Esophagus muscularis mucosa (tissue), 4 donors: ENCODE measurements at regions not wholly inside any gene's neighbourhood (a gene's known extent, or its start where the extent isn't known, plus 50 kb on each side); places are given as distances from the start of the nearest gene placed in this dataset.
"Not testable (repeated sequence)": the region's sequence is repeated elsewhere in the genome, so short reads cannot be mapped to it uniquely, and the experiment has no call there.

Experiments
- DNase-seq: peaks from one replicate; pipeline ENCODE4 v3.0.0-alpha.2; 2017; ENCODE audit errors: extremely low spot score
- H3K27ac ChIP-seq, 4 donors: fragments of 200-600 bp; sonication (generic); replicated peaks in 1 of 4; 1 replicate in 3 of 4; 2 replicates in 1 of 4; pipeline ENCODE4 v1.5.1; 2016 to 2019; ENCODE audit warnings: mild to moderate bottlenecking in 1 of 4
- H3K27me3 ChIP-seq, 4 donors: fragments of 200-600 bp; sonication (generic); one replicate each; pipeline versions ENCODE4 v1.5.1 to v1.6.0; 2016 to 2019
- H3K36me3 ChIP-seq, 4 donors: fragments of 200-600 bp; sonication (generic); one replicate each; pipeline ENCODE4 v1.5.1; 2016 to 2019
- H3K4me1 ChIP-seq, 4 donors: fragments of 200-600 bp; sonication (generic); one replicate each; pipeline ENCODE4 v1.5.1; 2016 to 2019
- H3K4me3 ChIP-seq, 4 donors: fragments of 200-600 bp; sonication (generic); 1 replicate in 2 of 4; 2 replicates in 2 of 4; pipeline ENCODE4 v1.5.1; 2016 to 2019; ENCODE audit warnings: mild to moderate bottlenecking in 4 of 4, moderate library complexity in 1 of 4
- H3K9me3 ChIP-seq, 4 donors: fragments of 200-600 bp; sonication (generic); 1 replicate in 3 of 4; 2 replicates in 1 of 4; pipeline ENCODE4 v1.5.1; 2016 to 2019
- CTCF ChIP-seq, 3 experiments: fragments of 200-600 bp in 2 of 3; fragments of 450-650 bp in 1 of 3; sonication (generic) in 2 of 3; IDR thresholded peaks; one replicate each; pipeline ENCODE4 v1.5.1; 2017 to 2019; ENCODE audit warnings: antibody characterized with exemption in 3 of 3, mild to moderate bottlenecking in 2 of 3, moderate library complexity in 1 of 3
- EP300 ChIP-seq: sonication (generic); formaldehyde crosslinking; IDR thresholded peaks from one replicate; pipeline ENCODE4 v1.6.1; 2017; ENCODE audit warnings: antibody characterized with exemption
- POLR2A ChIP-seq: fragments of 450-650 bp; IDR thresholded peaks from one replicate; pipeline ENCODE4 v1.6.1; 2017; ENCODE audit warnings: antibody characterized with exemption, moderate library complexity, mild to moderate bottlenecking, low read depth
- POLR2AphosphoS5 ChIP-seq, 2 donors: sonication (generic); formaldehyde crosslinking; IDR thresholded peaks; one replicate each; pipeline ENCODE4 v1.6.1; 2017; ENCODE audit warnings: antibody characterized with exemption in 2 of 2
- WGBS: methylation state at CpG from one replicate; pipeline ENCODE4 v1.1.5; 2018; 5-methylcytosine and 5-hydroxymethylcytosine counted together
- intact Hi-C: fragments of 100-400 bp; cut with DNase I; formaldehyde crosslinking; loops from one replicate; pipeline ENCODE4 v1.15.1; 2023

- H3K27ac ChIP-seq: no peak overlapping the region
- no peaks in the 10 kb centered on the region for H3K9me3 ChIP-seq
- DNase-seq: peak; percentile 68
- H3K4me1 ChIP-seq: no peaks in the 10 kb centered on the region
- H3K4me3 ChIP-seq: no peak overlapping the region
- TF ChIP-seq CTCF (IDR thresholded peaks at IDR 0.05) (no peak), POLR2A (no peak), EP300 (no peak), POLR2AphosphoS5 (IDR thresholded peaks at IDR 0.05) (no peak)
- intact Hi-C loops: no loop called here
- H3K36me3 ChIP-seq: no peaks in the 10 kb centered on the region
- 92% methylated on average over 4 of the region's 4 CpGs for WGBS
- no peaks in the 10 kb centered on the region for H3K27me3 ChIP-seq
Observed at GRCh38 chr18:6570581-6571238, 156.0 kb upstream of the L3MBTL4 start.

GRCh38 chr18:6571239-6571602 lies 156.5 kb upstream of the L3MBTL4 start:
- 76% methylated on average over 2 of the region's 3 CpGs for WGBS
- no peaks in the 10 kb centered on the region for H3K27me3 ChIP-seq
- H3K36me3 ChIP-seq: no peaks in the 10 kb centered on the region
- intact Hi-C loops: no loop called here
- no peak overlapping the region for H3K27ac ChIP-seq
- DNase-seq: peak; percentile 88
- H3K9me3 ChIP-seq: no peaks in the 10 kb centered on the region
- no peak for TF ChIP-seq POLR2AphosphoS5 (IDR thresholded peaks at IDR 0.05)
- no peak for TF ChIP-seq EP300
- TF ChIP-seq CTCF (IDR thresholded peaks at IDR 0.05): no peak
- TF ChIP-seq POLR2A: no peak
- no peaks in the 10 kb centered on the region for H3K4me1 ChIP-seq
- H3K4me3 ChIP-seq: no peak overlapping the region

GRCh38 chr18:6572192-6572591 lies 157.3 kb upstream of the ARHGAP28 start:
- WGBS: 95% methylated on average over 7 of the region's 7 CpGs
- intact Hi-C loops, H3K36me3 ChIP-seq, H3K4me1 ChIP-seq, H3K27ac ChIP-seq, H3K27me3 ChIP-seq, H3K9me3 ChIP-seq, H3K4me3 ChIP-seq: not testable (repeated sequence)
- peak; percentile 86 for DNase-seq

GRCh38 chr18:6574631-6575030 lies 154.9 kb upstream of the ARHGAP28 start:
- no peak for TF ChIP-seq CTCF (IDR thresholded peaks at IDR 0.05)
- no peak for TF ChIP-seq POLR2A
- H3K36me3 ChIP-seq: no peaks in the 10 kb centered on the region
- no peak for DNase-seq
- H3K27ac ChIP-seq: no peak overlapping the region
- intact Hi-C loops: no loop called here
- no peaks in the 10 kb centered on the region for H3K4me1 ChIP-seq
- H3K4me3 ChIP-seq: no peak overlapping the region
- H3K9me3 ChIP-seq: no peaks in the 10 kb centered on the region
- H3K27me3 ChIP-seq: no peaks in the 10 kb centered on the region
- WGBS: 94% methylated on average over 1 of the region's 1 CpG

- WGBS: 95% methylated on average over 10 of the region's 10 CpGs
- Histone ChIP-seq H3K9me3 (no peaks in the 10 kb centered on the region), H3K4me3 (no peak overlapping the region), H3K27ac (no peak overlapping the region), H3K36me3 (no peaks in the 10 kb centered on the region), H3K4me1 (no peaks in the 10 kb centered on the region), H3K27me3 (no peaks in the 10 kb centered on the region)
- peak; percentile 45 for DNase-seq
- no peak for TF ChIP-seq CTCF (IDR thresholded peaks at IDR 0.05)
- no peak for TF ChIP-seq POLR2AphosphoS5 (IDR thresholded peaks at IDR 0.05)
- no peak for TF ChIP-seq EP300
- TF ChIP-seq POLR2A: no peak
- intact Hi-C loops: no loop called here
Observed at GRCh38 chr18:6575908-6576307, 153.6 kb upstream of the ARHGAP28 start.
